GM21390 (cell line): ENCODE measurements at regions not wholly inside any gene's neighbourhood (a gene's known extent, or its start where the extent isn't known, plus 50 kb on each side); places are given as distances from the start of the nearest gene placed in this dataset.

ENCODE experiments used
- ATAC-seq: cut with Tn5 transposase; IDR thresholded peaks from one replicate; pipeline ENCODE4 v1.9.1; 2021; ENCODE audit not compliant: unreplicated experiment

- no peak for ATAC-seq
Measured at GRCh38 chr2:102078773-102079172, 63.8 kb upstream of the IL1R1 start.

GRCh38 chr2:102080451-102081242 lies 61.9 kb upstream of the IL1R1 start:
- peak; percentile 34 for ATAC-seq

GRCh38 chr2:102081243-102081522 lies 61.4 kb upstream of the IL1R1 start:
- ATAC-seq: no peak

GRCh38 chr2:102081606-102082005 lies 60.9 kb upstream of the IL1R1 start:
- ATAC-seq: no peak

- ATAC-seq: peak; percentile 82
Measured at GRCh38 chr2:102082571-102083392, 59.8 kb upstream of the IL1R1 start.

- peak; percentile 4 for ATAC-seq
Measured at GRCh38 chr2:102083393-102083703, 59.2 kb upstream of the IL1R1 start.

GRCh38 chr2:102084651-102085050 lies 57.9 kb upstream of the IL1R1 start:
- ATAC-seq: no peak

- ATAC-seq: no peak
Measured at GRCh38 chr2:102085238-102085637, 57.3 kb upstream of the IL1R1 start.

- no peak for ATAC-seq
Measured at GRCh38 chr2:102086150-102086872, 56.2 kb upstream of the IL1R1 start.

- ATAC-seq: no peak
Measured at GRCh38 chr2:102091121-102091520, 51.4 kb upstream of the IL1R1 start.

GRCh38 chr2:102091908-102092307 lies 50.6 kb upstream of the IL1R1 start:
- ATAC-seq: no peak

GRCh38 chr2:102092535-102092934 lies 50.0 kb upstream of the IL1R1 start:
- ATAC-seq: no peak
